ENCODE measurements at regions not wholly inside any gene's neighbourhood (a gene's known extent, or its start where the extent isn't known, plus 50 kb on each side); places are given as distances from the start of the nearest gene placed in this dataset.

DNA sequence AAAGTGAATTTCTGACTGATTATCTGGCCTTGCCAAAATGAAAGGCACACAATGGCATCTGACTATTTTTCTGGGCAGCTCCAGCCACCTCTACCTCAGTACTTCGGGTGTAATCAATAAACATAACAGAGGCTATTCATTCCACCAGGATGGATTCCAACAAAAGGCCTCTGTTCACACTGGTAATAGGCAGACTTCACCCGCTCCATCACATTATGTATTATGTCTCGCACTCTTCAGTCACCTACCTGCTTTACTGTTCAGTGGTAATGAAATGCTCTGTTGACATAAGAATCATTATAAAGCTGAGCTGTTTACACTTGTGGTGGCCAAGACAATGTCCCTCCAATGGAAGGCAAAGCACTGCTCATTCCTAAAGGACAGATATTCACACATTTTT lies 1333.7 kb upstream of the WWC1 start:
- TF ChIP-seq, protein P1, sequence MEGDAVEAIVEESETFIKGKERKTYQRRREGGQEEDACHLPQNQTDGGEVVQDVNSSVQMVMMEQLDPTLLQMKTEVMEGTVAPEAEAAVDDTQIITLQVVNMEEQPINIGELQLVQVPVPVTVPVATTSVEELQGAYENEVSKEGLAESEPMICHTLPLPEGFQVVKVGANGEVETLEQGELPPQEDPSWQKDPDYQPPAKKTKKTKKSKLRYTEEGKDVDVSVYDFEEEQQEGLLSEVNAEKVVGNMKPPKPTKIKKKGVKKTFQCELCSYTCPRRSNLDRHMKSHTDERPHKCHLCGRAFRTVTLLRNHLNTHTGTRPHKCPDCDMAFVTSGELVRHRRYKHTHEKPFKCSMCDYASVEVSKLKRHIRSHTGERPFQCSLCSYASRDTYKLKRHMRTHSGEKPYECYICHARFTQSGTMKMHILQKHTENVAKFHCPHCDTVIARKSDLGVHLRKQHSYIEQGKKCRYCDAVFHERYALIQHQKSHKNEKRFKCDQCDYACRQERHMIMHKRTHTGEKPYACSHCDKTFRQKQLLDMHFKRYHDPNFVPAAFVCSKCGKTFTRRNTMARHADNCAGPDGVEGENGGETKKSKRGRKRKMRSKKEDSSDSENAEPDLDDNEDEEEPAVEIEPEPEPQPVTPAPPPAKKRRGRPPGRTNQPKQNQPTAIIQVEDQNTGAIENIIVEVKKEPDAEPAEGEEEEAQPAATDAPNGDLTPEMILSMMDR (IDR thresholded peaks at IDR 0.05; ENCODE audit: low read depth, low read length) = no peak
- TF ChIP-seq POLR2A (IDR thresholded peaks at IDR 0.05; ENCODE audit: extremely low read depth, insufficient read length) = no peak

Data from NB4 (cell line).